ENCODE measurements at regions not wholly inside any gene's neighbourhood (a gene's known extent, or its start where the extent isn't known, plus 50 kb on each side); places are given as distances from the start of the nearest gene placed in this dataset.

- TF ChIP-seq CTCF (conservative IDR thresholded peaks at IDR 0.05 in 1 of 2, IDR thresholded peaks at IDR 0.05 in 1 of 2; ENCODE audit: low read depth in 1 of 2, low read length in 2 of 2) (no peak), EZH2 (IDR thresholded peaks at IDR 0.05; ENCODE audit: low read length, missing control alignments) (no peak)
Observed at GRCh38 chr2:156739301-156739700, 303.1 kb downstream of the GPD2 start.

All from fibroblast of lung (primary cell).